HG02938 (cell line): ENCODE measurements at regions not wholly inside any gene's neighbourhood (a gene's known extent, or its start where the extent isn't known, plus 50 kb on each side); places are given as distances from the start of the nearest gene placed in this dataset.

Experiments
- ATAC-seq: cut with Tn5 transposase; IDR thresholded peaks from one replicate; pipeline ENCODE4 v1.9.1; 2021; ENCODE audit warnings: mild to moderate bottlenecking, moderate library complexity; ENCODE audit not compliant: unreplicated experiment

- no peak for ATAC-seq
These were observed 262.5 kb upstream of the LMCD1 start for GRCh38 chr3:8239095-8239494.

- peak; percentile 98 for ATAC-seq
These were observed 261.6 kb upstream of the LMCD1 start for GRCh38 chr3:8239718-8240695.

DNA sequence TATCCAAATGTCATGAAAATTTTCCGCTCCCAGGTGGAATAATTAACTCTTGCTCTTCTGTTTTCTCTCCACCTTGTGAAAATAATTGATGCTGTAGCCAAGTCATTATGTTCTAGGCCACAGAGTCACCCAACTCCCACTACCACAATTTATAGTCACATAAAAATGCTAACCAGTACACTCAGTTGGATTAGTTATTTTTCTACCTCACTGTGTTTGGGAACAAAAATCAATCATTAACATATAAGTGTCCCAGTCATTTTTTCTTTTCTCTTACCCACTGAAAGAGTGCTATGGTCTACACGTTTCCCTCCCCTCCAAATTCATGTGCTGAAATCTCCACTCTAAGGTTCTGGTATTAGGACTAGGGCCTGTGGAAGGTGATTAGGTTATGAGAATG lies 255.6 kb upstream of the LMCD1 start:
- no peak for ATAC-seq

DNA sequence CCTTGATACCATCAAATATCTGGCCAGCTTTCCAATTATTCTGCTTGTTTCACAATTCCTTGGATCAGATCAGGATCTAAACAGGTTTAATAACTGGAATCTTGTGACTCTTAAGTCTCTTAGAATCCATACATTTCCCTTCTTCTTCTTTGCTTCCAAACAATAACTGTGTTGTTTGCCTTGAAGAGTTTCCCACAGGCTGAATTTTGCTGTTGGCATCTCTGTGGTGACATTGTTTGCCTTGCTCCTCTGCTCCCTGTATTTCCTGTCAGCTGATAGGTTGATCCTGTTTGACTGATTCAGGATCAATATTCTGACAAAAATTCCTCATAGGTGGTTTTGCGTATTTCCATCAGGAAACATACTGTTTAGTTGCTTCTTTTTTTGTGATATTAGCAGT lies 248.4 kb upstream of the LMCD1 start:
- ATAC-seq = no peak

- ATAC-seq = no peak
These were observed 247.1 kb upstream of the LMCD1 start for GRCh38 chr3:8254489-8254888.

- ATAC-seq = no peak
These were observed 245.9 kb upstream of the LMCD1 start for GRCh38 chr3:8255725-8256124.

- ATAC-seq = no peak
These were observed 245.1 kb upstream of the LMCD1 start for GRCh38 chr3:8256441-8257071.

DNA sequence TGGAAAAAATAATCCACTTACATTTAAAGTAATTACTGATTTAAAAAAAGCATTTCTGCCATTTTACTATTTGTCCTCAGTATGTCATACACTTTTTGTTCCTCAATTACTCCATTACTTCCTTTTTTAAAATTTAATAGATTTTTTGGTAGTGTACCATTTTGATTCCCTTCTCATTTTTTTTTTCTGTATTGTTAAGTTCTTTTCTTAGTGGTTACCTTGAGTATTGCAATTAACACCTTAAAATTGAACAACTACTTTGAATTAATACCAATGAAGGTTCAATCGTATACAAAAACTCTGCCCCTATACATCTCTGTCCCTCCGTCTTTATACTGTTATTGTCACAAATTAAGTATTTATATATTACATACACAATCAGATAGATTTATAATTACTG lies 240.6 kb upstream of the LMCD1 start:
- no peak for ATAC-seq

DNA sequence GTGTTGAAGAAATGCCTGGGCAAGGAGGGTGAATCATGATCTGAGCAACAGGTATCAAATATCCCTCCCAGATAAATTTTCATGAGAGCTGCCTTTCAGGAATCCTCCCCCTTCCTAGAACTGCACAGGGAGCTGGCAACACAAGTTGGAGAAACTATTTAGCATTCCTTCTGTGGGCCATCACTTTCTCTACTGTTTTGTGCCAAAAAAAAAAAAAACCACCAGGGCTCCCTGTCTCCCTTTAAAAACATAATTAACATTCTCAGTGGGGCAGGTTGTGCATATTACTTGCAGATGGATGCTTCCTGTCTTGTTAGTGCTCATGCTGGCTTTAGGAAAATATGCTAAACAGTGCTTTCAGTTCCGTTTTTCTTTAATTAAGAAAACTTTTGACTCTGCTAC lies 234.9 kb upstream of the LMCD1 start:
- no peak for ATAC-seq

- ATAC-seq = no peak
These were observed 228.1 kb upstream of the LMCD1 start for GRCh38 chr3:8273479-8273878.

- no peak for ATAC-seq
These were observed 225.6 kb upstream of the LMCD1 start for GRCh38 chr3:8276056-8276455.

- ATAC-seq = no peak
These were observed 225.1 kb upstream of the LMCD1 start for GRCh38 chr3:8276506-8276905.

- ATAC-seq = no peak
These were observed 223.2 kb upstream of the LMCD1 start for GRCh38 chr3:8278448-8278847.

DNA sequence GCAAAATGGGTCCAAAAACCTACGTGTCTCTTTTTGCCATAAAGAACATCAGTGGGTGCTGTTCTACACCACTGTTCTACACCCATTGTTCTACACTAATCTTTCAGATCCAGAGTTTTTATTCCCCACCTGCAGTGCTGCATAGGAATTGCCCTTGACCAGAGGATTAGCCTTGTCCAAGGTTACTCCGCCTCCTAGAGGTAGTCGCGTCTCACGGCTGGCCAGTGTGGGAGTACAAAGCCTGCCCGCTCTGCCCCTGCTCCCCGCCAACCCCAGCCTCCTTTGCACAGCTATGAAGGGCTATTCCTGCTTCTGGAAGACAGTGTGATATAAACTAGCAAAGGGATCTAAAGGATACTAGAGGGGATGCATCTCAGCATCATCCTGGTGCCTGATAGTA lies 222.1 kb upstream of the LMCD1 start:
- ATAC-seq = no peak

GRCh38 chr3:8279886-8280550 lies 221.6 kb upstream of the LMCD1 start:
- no peak for ATAC-seq

GRCh38 chr3:8282541-8283165 lies 219.0 kb upstream of the LMCD1 start:
- ATAC-seq = no peak

DNA sequence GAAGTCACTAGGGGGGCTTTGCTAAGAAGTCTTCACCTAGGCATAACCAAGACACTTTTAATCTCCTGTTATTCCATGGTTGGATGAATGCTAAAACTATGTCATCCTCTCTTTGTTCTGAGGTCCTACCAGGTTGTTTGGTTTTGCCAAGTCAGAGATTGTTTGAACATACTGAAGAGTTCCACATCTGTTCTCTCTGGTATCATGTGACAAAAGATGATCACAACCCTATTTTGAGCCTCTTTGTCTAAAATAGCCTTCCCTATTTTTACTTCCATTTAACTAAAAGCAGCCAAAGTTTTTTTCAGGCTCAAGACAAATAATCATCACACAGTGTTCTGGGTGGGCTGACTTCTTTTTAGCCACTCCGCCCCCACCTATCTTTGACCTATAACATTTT lies 218.4 kb upstream of the LMCD1 start:
- ATAC-seq = no peak

DNA sequence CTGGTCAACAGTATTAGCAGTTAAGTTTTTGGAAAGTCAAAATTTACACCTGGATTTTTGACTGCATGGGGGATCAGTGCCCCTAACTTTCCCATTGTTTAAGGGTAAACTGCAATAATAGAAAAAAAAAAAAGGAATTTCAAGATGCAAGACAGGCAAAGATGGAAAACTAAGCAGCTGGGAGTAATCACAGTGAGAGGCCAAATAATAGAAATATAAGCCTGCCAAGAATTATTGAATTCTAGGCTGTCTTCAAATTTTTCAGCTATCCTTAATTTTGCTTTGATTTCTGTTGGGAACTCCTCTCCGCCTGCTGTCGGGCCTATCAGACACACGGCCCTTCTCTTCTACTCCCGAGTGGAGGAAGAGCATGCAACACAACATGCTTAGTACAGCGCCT lies 215.5 kb upstream of the LMCD1 start:
- ATAC-seq = no peak

- ATAC-seq = no peak
These were observed 214.9 kb upstream of the LMCD1 start for GRCh38 chr3:8286749-8287148.

DNA sequence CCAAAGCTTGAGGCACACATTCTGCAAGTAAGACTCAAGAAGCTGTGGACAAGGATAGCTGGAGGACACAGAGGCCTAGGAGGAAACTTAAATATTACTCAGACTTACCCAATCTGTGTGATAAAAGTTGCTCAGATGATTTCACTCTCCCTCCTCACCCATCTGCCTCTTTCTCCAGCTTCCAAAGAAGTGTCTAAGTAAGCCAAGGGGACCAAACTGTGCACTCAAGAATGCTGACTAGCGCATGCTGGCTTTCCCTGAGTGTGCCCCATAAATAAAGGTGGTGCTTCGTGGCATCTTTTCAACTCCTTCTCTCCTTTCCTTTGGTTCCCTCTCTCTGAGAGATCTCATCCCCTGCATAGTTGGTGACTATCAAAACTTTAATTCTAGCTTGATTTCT lies 211.0 kb upstream of the LMCD1 start:
- no peak for ATAC-seq

DNA sequence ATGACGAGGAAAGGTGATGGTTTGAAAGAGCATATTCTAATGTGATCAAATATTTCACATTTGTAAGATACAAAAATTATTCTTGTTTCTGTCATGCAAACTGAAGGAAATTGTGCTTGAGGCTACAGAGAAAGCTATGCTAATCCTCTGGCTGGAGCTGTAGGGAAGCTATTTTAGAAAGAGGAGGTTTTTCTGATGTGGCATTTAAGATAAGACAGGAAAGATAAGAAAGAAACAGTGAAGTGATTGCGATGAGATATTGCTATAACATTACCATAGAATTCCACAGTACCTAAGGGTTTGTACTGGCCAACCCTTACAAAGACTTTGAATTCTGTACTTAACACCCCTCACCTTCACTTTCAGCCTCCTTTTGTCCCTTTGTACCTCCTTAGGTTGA lies 205.2 kb upstream of the LMCD1 start:
- ATAC-seq = no peak
